22Rv1 (cell line): ENCODE measurements at regions not wholly inside any gene's neighbourhood (a gene's known extent, or its start where the extent isn't known, plus 50 kb on each side); places are given as distances from the start of the nearest gene placed in this dataset.

Source experiments
- H3K27ac ChIP-seq: fragments of 450-650 bp; 2 replicates; pipeline ENCODE4 v1.5.1; 2017
- CTCF ChIP-seq: fragments of 450-650 bp; IDR thresholded peaks from 2 replicates; pipeline ENCODE4 v1.5.1; 2017; ENCODE audit warnings: mild to moderate bottlenecking
- ZFX ChIP-seq: fragments of 450-650 bp; IDR thresholded peaks from 2 replicates; pipeline ENCODE4 v1.6.1; 2017; ENCODE audit warnings: antibody characterized with exemption, borderline replicate concordance

- TF ChIP-seq CTCF (no peak), ZFX (no peak)
- no peak overlapping the region for H3K27ac ChIP-seq
Measured at GRCh38 chr2:60657673-60658072, 98.4 kb upstream of the PAPOLG start.

DNA sequence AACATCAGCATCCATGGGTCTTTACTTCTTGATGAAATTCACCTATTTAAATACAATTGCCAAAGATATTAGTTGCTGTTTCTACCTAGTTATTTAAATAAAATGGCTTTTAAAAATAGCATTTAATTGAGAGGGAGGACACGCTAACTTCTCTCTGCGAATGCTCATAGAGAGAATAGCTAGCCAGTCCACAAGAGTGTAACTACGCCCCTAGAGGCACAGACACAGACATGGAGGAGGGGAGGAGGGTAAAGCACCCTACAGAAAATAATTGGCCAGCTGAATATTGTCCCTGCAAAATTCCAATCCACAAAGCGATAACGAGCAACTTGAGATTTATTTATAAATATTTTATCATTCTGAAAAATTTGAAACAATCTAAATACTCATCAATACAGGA, 97.0 kb upstream of the PAPOLG start:
- H3K27ac ChIP-seq = no peak overlapping the region
- peak; percentile 61 for TF ChIP-seq CTCF
- no peak for TF ChIP-seq ZFX

DNA sequence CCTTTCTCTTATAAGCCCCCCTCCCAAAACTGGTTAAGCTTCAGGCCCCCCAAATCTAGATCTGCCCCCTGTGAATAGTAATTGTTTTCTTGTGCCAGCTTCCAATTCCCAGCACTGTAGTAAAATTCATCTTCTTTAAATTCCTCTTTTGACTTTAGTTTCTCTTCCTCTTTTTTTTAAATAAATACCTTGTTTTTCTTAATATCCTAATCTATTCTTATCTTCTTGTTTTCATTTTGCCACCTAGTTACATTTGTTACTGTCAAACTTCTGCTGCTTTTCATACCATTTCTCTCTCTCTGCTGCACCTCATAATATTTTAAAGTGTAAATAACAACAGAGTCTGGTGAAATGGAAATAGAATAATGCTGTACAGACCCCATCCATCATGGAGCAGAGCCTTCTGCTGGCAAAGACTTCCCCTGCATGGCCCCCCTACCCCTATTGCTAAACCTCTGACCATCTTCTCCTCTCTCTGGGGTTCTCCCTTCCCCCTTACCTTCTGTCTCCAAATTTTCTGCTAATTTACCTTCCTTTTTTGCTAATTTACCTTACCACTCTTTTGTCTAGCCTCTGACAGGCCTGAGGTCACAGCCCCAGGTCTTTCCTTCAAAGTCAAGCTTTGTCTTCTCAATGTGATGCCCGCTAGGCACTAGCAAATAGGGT, 94.9 kb upstream of the PAPOLG start:
- H3K27ac ChIP-seq = no peak overlapping the region
- TF ChIP-seq ZFX = no peak
- no peak for TF ChIP-seq CTCF

DNA sequence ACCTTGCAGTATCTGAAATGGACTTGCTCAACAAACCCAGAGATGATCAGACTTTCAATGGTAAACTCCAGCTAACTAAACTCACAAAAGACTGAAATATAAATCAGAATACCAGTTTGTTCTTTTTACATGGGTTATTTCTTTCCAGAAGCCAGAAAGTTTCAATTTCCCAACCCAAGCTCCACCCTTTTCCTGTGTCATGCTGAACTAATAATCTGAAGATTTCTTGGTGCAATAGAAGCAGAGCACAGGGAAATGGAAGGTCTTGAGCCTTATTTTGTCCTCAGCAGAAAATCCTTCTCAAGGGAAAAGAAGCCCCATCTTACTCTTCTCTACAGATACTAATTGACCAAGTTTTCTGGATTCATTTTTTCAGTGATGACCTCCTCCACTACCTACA, 93.3 kb upstream of the PAPOLG start:
- TF ChIP-seq CTCF = no peak
- TF ChIP-seq ZFX = no peak
- no peak overlapping the region for H3K27ac ChIP-seq

DNA sequence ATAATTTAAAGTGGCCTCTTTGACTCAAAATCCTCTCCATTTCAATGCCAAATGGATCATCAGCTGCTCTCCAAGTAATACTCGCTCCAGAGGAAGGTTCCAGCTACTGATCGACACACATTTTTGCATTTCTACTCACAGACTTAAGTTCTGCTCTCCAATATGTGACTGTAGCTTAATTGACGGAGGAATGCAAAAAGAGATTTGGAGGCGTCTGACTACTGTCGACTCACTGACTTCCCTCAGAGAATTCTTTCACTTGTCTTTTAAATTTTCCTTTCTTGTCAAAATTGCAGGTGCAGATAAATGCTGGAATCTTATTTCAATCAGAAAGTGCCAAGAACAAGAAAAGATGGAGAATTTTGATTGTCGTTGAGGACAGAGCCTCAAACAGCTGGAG, 84.1 kb upstream of the PAPOLG start:
- no peak overlapping the region for H3K27ac ChIP-seq
- no peak for TF ChIP-seq ZFX
- no peak for TF ChIP-seq CTCF

DNA sequence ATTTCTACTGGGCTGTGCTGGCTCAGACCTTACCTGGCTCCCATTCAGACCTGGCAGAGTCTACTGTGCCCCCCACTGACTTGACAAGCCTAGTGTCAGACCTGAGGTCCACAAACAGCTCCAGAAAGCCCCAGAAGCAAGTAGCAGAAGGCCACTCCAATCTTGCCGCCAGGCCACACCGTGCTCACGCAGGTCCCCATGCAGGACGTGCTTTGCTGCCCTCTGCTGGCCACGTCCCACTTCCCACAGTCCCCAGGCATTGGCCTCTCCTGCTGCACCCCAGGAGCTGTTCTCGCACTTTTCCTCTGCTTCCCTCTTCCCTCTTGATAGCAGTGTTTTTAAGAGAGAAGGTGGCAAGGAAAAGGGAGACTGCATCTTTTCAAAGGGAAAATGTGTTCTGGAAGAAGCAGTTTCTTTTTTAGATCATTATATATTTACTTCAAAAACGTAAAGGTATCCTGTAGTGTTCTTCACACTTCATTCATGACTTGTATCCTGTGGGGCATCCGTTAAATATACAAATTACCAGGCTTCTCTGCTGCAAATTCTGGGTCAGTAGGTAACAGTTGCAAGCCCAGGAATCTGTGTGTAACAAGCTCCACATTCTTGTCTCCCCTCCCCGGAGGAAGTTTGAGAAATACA, 81.4 kb upstream of the PAPOLG start:
- TF ChIP-seq ZFX = no peak
- TF ChIP-seq CTCF = peak; percentile 99
- no peak overlapping the region for H3K27ac ChIP-seq

DNA sequence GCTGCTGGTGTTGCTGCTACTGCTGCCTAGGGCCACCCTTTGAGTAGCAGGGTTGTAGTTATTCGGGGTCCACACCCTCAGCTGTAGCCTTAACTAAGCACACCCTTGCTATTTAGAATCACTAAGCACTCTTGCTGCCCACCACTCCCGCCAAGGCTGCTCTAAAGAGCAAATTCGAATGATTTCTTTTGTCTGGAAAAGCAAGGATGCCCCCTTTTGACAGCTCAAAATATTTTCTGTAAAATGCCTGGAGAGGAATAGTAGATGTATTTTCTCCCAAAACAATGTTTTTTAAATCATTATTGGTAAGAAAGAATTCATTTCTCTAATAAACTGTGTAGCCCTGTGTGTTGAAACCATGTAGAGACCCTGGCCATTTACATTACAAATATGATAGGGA, 80.8 kb upstream of the PAPOLG start:
- no peak overlapping the region for H3K27ac ChIP-seq
- TF ChIP-seq CTCF (no peak), ZFX (no peak)
